Neuron (in vitro differentiated cells): ENCODE measurements at regions not wholly inside any gene's neighbourhood (a gene's known extent, or its start where the extent isn't known, plus 50 kb on each side); places are given as distances from the start of the nearest gene placed in this dataset.

Experiments used
- H2AFZ ChIP-seq: one replicate; pipeline ENCODE4 v1.6.1; 2013; ENCODE audit warnings: low read depth, mild to moderate bottlenecking, inconsistent platforms, low read length, moderate library complexity
- H3K27me3 ChIP-seq: one replicate; pipeline ENCODE4 v1.6.1; 2013; ENCODE audit warnings: low read length; ENCODE audit not compliant: insufficient read depth
- H3K36me3 ChIP-seq: one replicate; pipeline ENCODE4 v1.6.1; 2013; ENCODE audit warnings: low read length; ENCODE audit not compliant: insufficient read depth
- H3K4me1 ChIP-seq: one replicate; pipeline ENCODE4 v1.6.1; 2013; ENCODE audit warnings: low read length; ENCODE audit not compliant: insufficient read depth
- H3K4me3 ChIP-seq: 2 replicates; pipeline ENCODE4 v1.5.1; 2013; ENCODE audit warnings: mild to moderate bottlenecking, low read length, moderate library complexity
- H3K9me3 ChIP-seq: one replicate; pipeline ENCODE4 v1.6.1; 2013; ENCODE audit warnings: low read length

DNA sequence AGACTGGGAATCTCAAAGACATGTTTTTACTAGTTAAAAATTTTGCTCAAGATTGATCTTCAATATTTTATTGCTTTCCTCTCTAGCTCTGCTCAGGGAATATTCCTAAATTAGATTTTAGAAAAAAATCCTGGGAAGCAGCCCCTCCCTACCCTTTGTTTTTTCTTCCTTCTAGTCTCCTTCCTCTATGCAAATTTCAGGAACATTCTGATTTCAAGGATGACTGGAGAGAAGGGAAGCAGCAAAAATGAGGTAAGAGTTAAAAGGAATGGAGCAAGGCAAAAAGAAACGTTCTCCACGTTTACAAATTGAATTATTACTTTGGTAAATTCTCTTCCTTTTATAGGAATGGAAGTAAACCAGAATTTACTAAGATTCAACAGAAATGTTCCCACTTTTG is 493.4 kb upstream of the TUSC1 start:
- H3K9me3 ChIP-seq = no peaks in the 10 kb centered on the region
- no peaks in the 10 kb centered on the region for H3K27me3 ChIP-seq
- H3K36me3 ChIP-seq = no peaks in the 10 kb centered on the region
- H3K4me3 ChIP-seq = no peak overlapping the region
- H2AFZ ChIP-seq = no peak overlapping the region
- peaks cover 5% of the 10 kb centered on the region for H3K4me1 ChIP-seq

DNA sequence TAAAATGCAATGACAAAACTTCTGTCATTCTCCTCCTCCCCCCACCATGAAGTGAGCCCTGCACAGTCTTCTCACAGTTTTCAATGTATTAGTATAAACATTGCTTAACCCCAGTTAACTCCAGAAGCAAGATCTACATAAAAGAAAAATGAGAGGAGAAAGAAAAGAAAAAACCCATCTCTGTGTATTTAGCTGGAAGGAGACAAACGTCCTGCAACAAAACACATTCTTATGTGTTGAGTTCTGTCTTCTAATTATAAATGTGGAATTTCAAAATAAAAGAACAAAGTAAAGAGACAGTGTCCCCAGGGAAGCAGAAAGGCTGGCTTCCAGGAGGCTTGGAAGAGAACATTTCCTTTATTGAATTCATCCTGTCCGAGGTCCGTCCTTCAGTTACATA is 491.9 kb upstream of the TUSC1 start:
- H3K4me1 ChIP-seq = peaks cover 5% of the 10 kb centered on the region
- H3K27me3 ChIP-seq = no peaks in the 10 kb centered on the region
- no peak overlapping the region for H3K4me3 ChIP-seq
- H3K9me3 ChIP-seq = no peaks in the 10 kb centered on the region
- H2AFZ ChIP-seq = no peak overlapping the region
- no peaks in the 10 kb centered on the region for H3K36me3 ChIP-seq

DNA sequence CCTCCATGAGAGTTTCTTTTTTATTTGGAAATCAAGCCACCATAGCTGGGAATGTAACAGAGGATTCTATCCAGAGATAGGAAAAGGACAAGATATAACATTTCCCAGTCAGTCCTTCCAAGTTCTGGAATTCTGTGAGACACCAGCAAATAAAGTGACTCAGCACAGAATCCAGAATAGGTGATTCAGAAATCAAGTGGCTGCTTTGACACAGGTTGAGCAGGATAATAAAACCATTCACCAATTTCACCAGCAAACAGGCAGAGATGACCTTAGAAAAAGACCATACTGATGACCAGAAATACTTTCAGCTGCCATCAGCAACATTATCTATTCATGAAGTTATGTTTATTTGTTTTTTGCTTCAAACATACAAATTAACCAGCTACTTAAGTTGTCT is 491.5 kb upstream of the TUSC1 start:
- no peak overlapping the region for H3K4me3 ChIP-seq
- H3K4me1 ChIP-seq = peaks cover 5% of the 10 kb centered on the region
- H3K36me3 ChIP-seq = no peaks in the 10 kb centered on the region
- no peaks in the 10 kb centered on the region for H3K27me3 ChIP-seq
- no peak overlapping the region for H2AFZ ChIP-seq
- H3K9me3 ChIP-seq = no peaks in the 10 kb centered on the region

DNA sequence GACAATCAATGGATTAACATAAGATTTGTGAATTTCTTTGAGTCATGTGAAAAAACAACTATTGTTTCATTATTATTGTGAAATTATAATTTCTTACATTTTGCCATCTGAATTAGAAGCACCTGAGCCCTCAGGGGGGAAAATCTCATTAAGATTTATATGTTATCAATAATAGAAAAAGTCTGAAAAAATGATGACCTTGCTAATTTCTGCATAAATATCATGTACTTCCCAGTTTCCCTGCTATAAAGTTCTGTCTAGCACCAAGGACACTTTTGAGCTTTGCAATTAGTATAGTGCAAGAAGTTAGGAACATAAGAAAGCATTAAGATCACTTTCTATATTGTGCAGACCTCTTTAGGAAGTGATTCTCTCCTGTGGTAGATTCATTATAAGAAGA is 488.3 kb upstream of the TUSC1 start:
- Histone ChIP-seq H3K9me3 (no peaks in the 10 kb centered on the region), H3K27me3 (no peaks in the 10 kb centered on the region), H3K4me3 (no peak overlapping the region), H3K36me3 (no peaks in the 10 kb centered on the region), H2AFZ (no peak overlapping the region), H3K4me1 (peaks cover 5% of the 10 kb centered on the region)

DNA sequence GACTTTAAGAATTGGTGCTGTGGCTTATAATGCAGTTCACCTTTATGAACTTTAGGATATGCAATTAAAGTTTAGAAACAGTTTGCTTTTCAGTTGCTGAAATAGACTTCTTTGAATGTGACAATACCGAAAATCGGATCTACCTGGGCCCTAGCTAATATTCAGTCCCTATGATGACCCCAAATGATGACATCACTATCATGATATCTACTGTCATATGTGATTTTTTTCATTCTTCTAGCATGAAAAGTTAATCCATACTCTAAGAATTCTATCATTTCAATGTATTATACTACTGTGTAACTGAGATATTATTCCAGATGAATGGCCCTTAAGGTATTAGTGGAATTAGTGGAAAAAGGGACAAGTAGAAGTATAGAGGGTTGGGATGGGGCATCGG is 487.2 kb upstream of the TUSC1 start:
- H3K9me3 ChIP-seq = no peaks in the 10 kb centered on the region
- H3K36me3 ChIP-seq = no peaks in the 10 kb centered on the region
- no peak overlapping the region for H3K4me3 ChIP-seq

DNA sequence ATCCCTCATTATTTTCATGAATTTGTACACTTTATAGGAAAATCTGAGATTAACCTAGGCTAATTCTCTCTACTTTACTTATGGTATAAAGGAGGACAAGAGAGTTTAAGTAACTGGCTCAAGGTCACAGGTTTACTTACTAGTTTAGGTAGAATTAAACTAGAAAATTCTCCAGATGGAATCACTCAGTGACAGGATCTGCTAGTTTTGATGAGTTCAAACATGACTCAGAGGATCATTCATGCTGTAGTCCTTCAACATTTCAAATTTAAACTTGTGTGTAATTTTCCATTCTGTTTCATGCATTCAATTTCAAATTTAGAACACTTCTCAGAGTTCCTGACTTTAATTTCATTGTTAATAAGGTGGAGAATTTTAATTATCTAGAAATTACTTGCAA is 485.7 kb upstream of the TUSC1 start:
- Histone ChIP-seq H3K4me1 (no peaks in the 10 kb centered on the region), H2AFZ (no peak overlapping the region), H3K9me3 (no peaks in the 10 kb centered on the region)

More for the DNA sequence above, 487.2 kb upstream of the TUSC1 start:
- Histone ChIP-seq H3K27me3 (no peaks in the 10 kb centered on the region), H2AFZ (no peak overlapping the region), H3K4me1 (peaks cover 4% of the 10 kb centered on the region)

DNA sequence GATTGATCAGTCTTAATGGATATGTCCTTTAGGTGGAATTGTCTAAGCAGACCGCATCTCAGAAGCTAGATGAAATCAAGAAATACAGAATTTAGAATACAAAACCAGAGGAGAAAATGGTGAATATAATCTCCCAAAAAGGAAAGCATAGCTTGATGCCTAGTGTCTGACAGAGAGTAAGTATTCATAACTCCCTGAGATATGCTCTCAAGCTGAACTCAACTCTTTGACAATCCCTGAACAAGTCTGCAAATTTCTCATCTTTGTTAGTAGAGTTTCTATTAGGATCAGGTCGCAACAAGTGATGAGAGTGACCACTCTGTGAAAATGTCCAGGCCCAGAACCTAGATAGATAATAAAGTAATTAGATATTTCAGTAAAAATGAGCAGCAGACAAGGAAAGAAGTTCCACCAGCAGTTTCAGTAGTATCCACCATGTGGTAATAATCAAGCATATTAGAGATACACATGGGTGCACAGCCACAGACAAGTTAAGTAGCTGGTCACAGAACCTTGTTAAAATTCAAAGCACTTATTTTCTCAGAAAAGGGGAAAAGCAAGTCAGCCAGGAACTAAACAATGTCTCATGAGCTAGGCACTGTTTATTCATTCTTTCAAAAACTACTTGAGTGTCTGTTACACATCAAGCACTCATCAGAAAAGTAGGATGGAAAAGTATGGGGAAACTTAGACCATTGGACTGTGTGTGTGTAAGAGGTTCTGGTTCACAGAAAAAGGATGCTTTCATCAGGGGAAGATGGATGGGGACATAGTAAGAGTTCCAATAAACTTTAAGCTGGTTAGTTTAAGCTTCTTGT is 481.5 kb upstream of the TUSC1 start:
- H3K4me1 ChIP-seq = no peaks in the 10 kb centered on the region
- H2AFZ ChIP-seq = no peak overlapping the region
- H3K27me3 ChIP-seq = no peaks in the 10 kb centered on the region
- no peaks in the 10 kb centered on the region for H3K9me3 ChIP-seq
- H3K36me3 ChIP-seq = no peaks in the 10 kb centered on the region
- no peak overlapping the region for H3K4me3 ChIP-seq

More for the DNA sequence above, 485.7 kb upstream of the TUSC1 start:
- Histone ChIP-seq H3K27me3 (no peaks in the 10 kb centered on the region), H3K36me3 (no peaks in the 10 kb centered on the region), H3K4me3 (no peak overlapping the region)

DNA sequence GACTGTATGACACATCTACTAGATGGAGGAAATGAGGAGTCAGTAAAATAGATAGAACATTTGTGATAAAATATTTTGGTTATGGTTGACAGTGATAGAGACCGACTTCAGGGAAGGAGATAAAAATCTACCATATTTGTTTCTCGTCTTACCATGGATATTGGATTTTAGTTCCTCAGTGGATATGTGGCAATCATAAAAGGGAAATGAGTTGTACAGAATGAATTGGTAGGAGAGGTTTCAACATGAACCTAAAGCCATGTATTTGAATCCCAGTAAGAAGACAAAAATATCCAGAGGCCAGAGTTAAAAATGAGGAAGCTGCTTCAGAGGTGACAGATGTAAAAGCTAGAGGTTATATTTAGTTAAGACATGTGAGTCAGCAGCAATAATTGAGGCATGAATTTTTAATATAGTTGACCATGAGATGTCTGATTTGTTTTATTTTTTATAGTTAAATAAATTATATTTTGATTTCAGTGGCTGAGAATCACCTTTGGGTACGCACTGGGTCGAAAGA is 480.4 kb upstream of the TUSC1 start:
- H3K27me3 ChIP-seq = no peaks in the 10 kb centered on the region
- no peak overlapping the region for H2AFZ ChIP-seq
- no peaks in the 10 kb centered on the region for H3K9me3 ChIP-seq
- no peaks in the 10 kb centered on the region for H3K36me3 ChIP-seq
- H3K4me3 ChIP-seq = no peak overlapping the region
- H3K4me1 ChIP-seq = no peaks in the 10 kb centered on the region

DNA sequence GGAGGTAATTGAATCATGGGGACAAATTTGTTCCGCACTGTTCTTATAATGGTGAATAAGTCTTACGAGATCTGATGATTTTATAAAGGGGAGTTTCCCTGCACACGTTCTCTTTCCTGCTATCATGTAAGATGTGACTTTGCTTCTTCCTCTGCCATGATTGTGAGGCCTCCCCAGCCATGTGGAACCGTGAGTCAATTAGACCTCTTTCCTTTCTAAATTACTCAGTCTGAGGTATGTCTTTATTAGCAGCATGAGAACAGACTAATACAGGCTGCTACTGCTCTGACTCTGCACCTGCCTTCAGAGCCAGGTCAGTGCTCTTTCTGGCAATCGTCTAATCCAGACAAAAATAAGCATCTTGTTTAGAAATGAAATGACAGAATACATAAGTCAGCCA is 479.2 kb upstream of the TUSC1 start:
- Histone ChIP-seq H3K4me3 (no peak overlapping the region), H2AFZ (no peak overlapping the region), H3K4me1 (no peaks in the 10 kb centered on the region), H3K9me3 (no peaks in the 10 kb centered on the region), H3K27me3 (no peaks in the 10 kb centered on the region), H3K36me3 (no peaks in the 10 kb centered on the region)

DNA sequence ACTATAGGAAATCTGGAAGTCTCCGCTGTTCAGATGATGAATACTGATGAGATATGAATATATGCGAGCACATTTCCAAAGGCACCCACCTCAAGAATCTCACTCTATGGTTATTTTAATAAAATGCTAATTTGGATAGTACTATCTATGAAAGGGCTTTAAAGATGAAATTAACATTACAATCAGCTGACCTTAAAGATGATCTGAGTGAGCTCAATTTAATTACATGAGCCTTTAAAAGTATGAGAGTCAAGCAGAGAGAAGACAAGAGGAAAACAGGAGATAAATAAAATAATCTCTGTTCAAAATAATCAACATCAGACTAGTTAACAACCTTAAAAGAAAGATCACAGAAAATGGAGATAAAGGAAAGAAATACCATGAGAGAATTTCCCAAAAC is 474.1 kb upstream of the TUSC1 start:
- H3K27me3 ChIP-seq = no peaks in the 10 kb centered on the region
- H3K36me3 ChIP-seq = no peaks in the 10 kb centered on the region
- no peaks in the 10 kb centered on the region for H3K9me3 ChIP-seq
- no peak overlapping the region for H2AFZ ChIP-seq
- no peak overlapping the region for H3K4me3 ChIP-seq
- no peaks in the 10 kb centered on the region for H3K4me1 ChIP-seq

DNA sequence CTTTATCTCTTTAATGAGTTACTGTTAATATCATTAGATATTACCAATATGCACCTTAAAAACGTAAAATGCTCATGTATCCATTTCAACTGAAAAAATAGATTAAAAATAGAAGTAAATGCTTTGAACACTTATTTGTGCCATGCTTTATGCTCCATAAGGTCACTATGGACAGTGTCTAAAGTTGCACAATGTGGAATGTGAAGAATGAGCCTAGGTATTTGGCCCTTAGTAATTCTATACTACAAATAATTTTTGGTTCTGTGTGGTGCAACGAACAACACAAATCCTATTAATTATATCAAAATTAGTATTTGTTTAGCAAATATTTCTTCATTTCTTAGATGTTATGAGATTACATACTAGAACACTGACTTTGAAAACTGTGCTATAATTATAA is 469.9 kb upstream of the TUSC1 start:
- Histone ChIP-seq H3K27me3 (no peaks in the 10 kb centered on the region), H3K36me3 (no peaks in the 10 kb centered on the region), H3K9me3 (no peaks in the 10 kb centered on the region), H2AFZ (no peak overlapping the region), H3K4me3 (no peak overlapping the region), H3K4me1 (no peaks in the 10 kb centered on the region)

DNA sequence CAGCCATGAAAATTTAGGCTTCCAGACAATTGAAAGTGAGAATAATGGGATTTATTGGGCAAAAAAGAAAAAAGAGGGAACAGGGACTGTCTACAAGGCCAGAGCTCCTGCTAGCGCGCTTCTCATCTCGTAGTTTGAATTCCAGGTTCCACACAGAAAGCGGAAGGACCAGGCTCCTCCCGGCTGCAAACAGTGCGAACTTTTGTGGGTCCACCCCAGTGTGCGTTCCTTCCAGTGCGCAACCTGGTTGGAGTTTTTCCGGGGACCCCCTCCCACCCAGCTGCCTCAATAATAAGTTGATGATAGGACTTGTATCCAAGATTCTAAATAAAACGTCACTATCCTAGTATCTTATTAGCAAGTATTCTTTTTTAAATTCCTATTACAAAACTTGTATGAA is 467.7 kb upstream of the TUSC1 start:
- Histone ChIP-seq H3K4me3 (no peak overlapping the region), H3K4me1 (no peaks in the 10 kb centered on the region), H3K27me3 (no peaks in the 10 kb centered on the region), H2AFZ (no peak overlapping the region), H3K36me3 (no peaks in the 10 kb centered on the region), H3K9me3 (no peaks in the 10 kb centered on the region)

DNA sequence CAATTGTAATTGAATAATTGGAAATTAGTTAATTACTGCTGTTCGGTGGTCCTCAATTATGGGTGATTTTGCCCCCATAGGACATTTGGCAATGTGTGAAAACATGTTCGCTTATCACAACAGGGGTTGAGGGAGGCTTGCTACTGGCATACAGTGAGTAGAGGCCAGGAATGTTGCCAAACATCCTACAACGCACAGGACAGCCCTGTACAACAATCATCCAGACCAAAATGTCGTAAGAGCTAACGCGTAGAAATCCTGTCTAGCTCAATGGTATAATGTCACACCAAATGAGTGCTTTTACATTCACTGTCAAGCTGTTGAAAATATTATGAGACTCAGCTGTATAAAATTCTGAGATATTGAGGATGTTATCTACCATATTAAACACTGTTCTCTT is 464.4 kb upstream of the TUSC1 start:
- Histone ChIP-seq H3K36me3 (no peaks in the 10 kb centered on the region), H3K4me1 (no peaks in the 10 kb centered on the region), H3K9me3 (no peaks in the 10 kb centered on the region), H3K4me3 (no peak overlapping the region), H3K27me3 (no peaks in the 10 kb centered on the region), H2AFZ (no peak overlapping the region)

DNA sequence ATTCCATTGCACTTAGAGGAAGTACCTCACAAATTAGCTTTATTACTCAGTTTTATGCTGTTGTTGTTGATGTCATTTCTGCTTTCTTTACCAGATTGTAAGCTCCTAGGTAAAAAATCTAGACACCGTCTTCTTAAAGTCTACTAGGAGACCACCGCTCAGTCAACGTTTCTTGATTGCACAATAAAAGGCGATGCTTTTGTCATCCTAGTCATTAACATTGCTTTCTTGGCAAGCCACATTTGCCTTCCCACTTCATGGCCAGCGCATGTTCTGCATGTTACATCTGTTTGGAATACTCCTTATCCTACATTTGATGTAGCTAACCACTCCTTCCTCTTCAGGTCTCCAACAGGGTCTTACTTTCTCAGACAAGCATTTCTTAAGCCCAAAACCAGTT is 464.0 kb upstream of the TUSC1 start:
- H2AFZ ChIP-seq = no peak overlapping the region
- H3K27me3 ChIP-seq = no peaks in the 10 kb centered on the region
- H3K36me3 ChIP-seq = no peaks in the 10 kb centered on the region
- no peaks in the 10 kb centered on the region for H3K4me1 ChIP-seq
- no peaks in the 10 kb centered on the region for H3K9me3 ChIP-seq
- no peak overlapping the region for H3K4me3 ChIP-seq
